Neural cell (in vitro differentiated cells): ENCODE measurements at regions not wholly inside any gene's neighbourhood (a gene's known extent, or its start where the extent isn't known, plus 50 kb on each side); places are given as distances from the start of the nearest gene placed in this dataset.

Source experiments
- H2AFZ ChIP-seq: fragments of 200-600, 300-800 bp; sonication (generic), shearing (Covaris generic); 2 replicates; pipeline ENCODE4 v1.6.0; 2014; ENCODE audit warnings: low read depth, mild to moderate bottlenecking, antibody characterized with exemption, low read length, moderate library complexity
- H3F3A ChIP-seq: fragments of 200-600 bp; shearing (Covaris generic); 2 replicates; pipeline ENCODE4 v1.6.1; 2016; ENCODE audit warnings: mild to moderate bottlenecking, moderate library complexity, mixed read lengths, antibody characterized with exemption, low read length; ENCODE audit not compliant: insufficient read depth, poor library complexity, severe bottlenecking
- H3K27ac ChIP-seq: fragments of 200-600, 300-800 bp; sonication (generic), shearing (Covaris generic); 2 replicates; pipeline ENCODE4 v1.5.1; 2014; ENCODE audit warnings: mild to moderate bottlenecking, low read length, moderate library complexity
- H3K27me3 ChIP-seq: fragments of 300-800, 200-600 bp; sonication (generic), shearing (Covaris generic); 2 replicates; pipeline ENCODE4 v1.6.0; 2014; ENCODE audit warnings: mild to moderate bottlenecking, low read depth, low read length, moderate library complexity; ENCODE audit not compliant: insufficient read depth
- H3K36me3 ChIP-seq: fragments of 300-800, 200-600 bp; sonication (generic), shearing (Covaris generic); 2 replicates; pipeline ENCODE4 v1.5.1; 2014; ENCODE audit warnings: mild to moderate bottlenecking, antibody characterized with exemption, low read length, moderate library complexity; ENCODE audit not compliant: insufficient read depth
- H3K4me2 ChIP-seq: fragments of 300-800, 200-600 bp; sonication (generic), shearing (Covaris generic); 2 replicates; pipeline ENCODE4 v1.6.0; 2014; ENCODE audit warnings: mild to moderate bottlenecking, low read length
- H3K4me3 ChIP-seq: fragments of 300-800, 200-600 bp; sonication (generic), shearing (Covaris generic); 2 replicates; pipeline ENCODE4 v1.5.1; 2014; ENCODE audit warnings: mild to moderate bottlenecking, low read length, moderate library complexity
- H3K79me2 ChIP-seq: fragments of 200-600 bp; shearing (Covaris generic); replicated peaks from 2 replicates; pipeline ENCODE4 v1.6.0; 2014; ENCODE audit warnings: mild to moderate bottlenecking, low read length, moderate library complexity; ENCODE audit not compliant: insufficient read depth
- H3K9ac ChIP-seq: fragments of 300-800, 200-600 bp; sonication (generic), shearing (Covaris generic); 2 replicates; pipeline ENCODE4 v1.6.1; 2016; ENCODE audit warnings: mild to moderate bottlenecking, low read length, mixed read lengths
- H3K9me2 ChIP-seq: fragments of 200-600 bp; shearing (Covaris generic); 2 replicates; pipeline ENCODE4 v1.6.1; 2016; ENCODE audit warnings: mild to moderate bottlenecking, low read length, mixed read lengths; ENCODE audit not compliant: insufficient read depth
- H3K9me3 ChIP-seq: fragments of 200-600, 300-800 bp; sonication (generic), shearing (Covaris generic); 2 replicates; pipeline ENCODE4 v1.6.1; 2016; ENCODE audit warnings: mild to moderate bottlenecking, mixed run types, low read length, moderate library complexity, mixed read lengths
- H4K20me1 ChIP-seq: fragments of 200-600 bp; shearing (Covaris generic); 2 replicates; pipeline ENCODE4 v1.6.1; 2016; ENCODE audit warnings: mild to moderate bottlenecking, mixed run types; ENCODE audit not compliant: insufficient read depth
- CTCF ChIP-seq: fragments of 450-650 bp; IDR thresholded peaks from 2 replicates; pipeline ENCODE4 v1.5.1; 2014; ENCODE audit warnings: antibody characterized with exemption, mild to moderate bottlenecking, moderate library complexity; ENCODE audit not compliant: poor library complexity, severe bottlenecking
- EP300 ChIP-seq: fragments of 450-650 bp; conservative IDR thresholded peaks from 2 replicates; pipeline ENCODE4 v1.6.1; 2014; ENCODE audit warnings: antibody characterized with exemption, mild to moderate bottlenecking, moderate library complexity; ENCODE audit not compliant: poor library complexity, severe bottlenecking
- EZH2 ChIP-seq: fragments of 200-600, 300-800 bp; shearing (Covaris generic), sonication (generic); IDR thresholded peaks from 2 replicates; pipeline ENCODE4 v1.6.1; 2014; ENCODE audit warnings: antibody characterized with exemption, low read length, borderline replicate concordance, mild to moderate bottlenecking; ENCODE audit not compliant: insufficient read depth, poor library complexity, severe bottlenecking
- MXI1 ChIP-seq: fragments of 450-650 bp; conservative IDR thresholded peaks from 2 replicates; pipeline ENCODE4 v1.6.1; 2014; ENCODE audit warnings: antibody characterized with exemption, mild to moderate bottlenecking; ENCODE audit not compliant: poor library complexity, severe bottlenecking
- POLR2AphosphoS5 ChIP-seq: IDR thresholded peaks from 2 replicates; pipeline ENCODE4 v1.6.1; 2012
- RAD21 ChIP-seq: fragments of 450-650 bp; conservative IDR thresholded peaks from 2 replicates; pipeline ENCODE4 v1.6.1; 2014; ENCODE audit warnings: antibody characterized with exemption, mild to moderate bottlenecking, moderate library complexity
- REST ChIP-seq: IDR thresholded peaks from 2 replicates; pipeline ENCODE4 v1.6.1; 2012; ENCODE audit warnings: borderline replicate concordance
- SMC3 ChIP-seq: fragments of 450-650 bp; conservative IDR thresholded peaks from 2 replicates; pipeline ENCODE4 v1.6.1; 2014; ENCODE audit warnings: antibody characterized with exemption, mild to moderate bottlenecking, moderate library complexity; ENCODE audit not compliant: poor library complexity
- TAF1 ChIP-seq: IDR thresholded peaks from 2 replicates; pipeline ENCODE4 v1.6.1; 2012; ENCODE audit warnings: low read depth

GRCh38 chr4:162684371-162684700 lies 482.4 kb downstream of the NAF1 start:
- Histone ChIP-seq H3K27me3 (no peaks in the 10 kb centered on the region), H3F3A (no peaks in the 10 kb centered on the region), H3K27ac (no peak overlapping the region), H3K9me2 (no peaks in the 10 kb centered on the region), H3K9ac (no peak overlapping the region), H3K9me3 (no peaks in the 10 kb centered on the region), H4K20me1 (no peaks in the 10 kb centered on the region), H2AFZ (no peak overlapping the region), H3K4me3 (no peak overlapping the region), H3K4me2 (no peak overlapping the region), H3K79me2 (no peaks in the 10 kb centered on the region), H3K36me3 (no peaks in the 10 kb centered on the region)
- TF ChIP-seq EP300 (no peak), EZH2 (no peak), REST (no peak), POLR2AphosphoS5 (no peak), SMC3 (no peak)

GRCh38 chr4:162683659-162684370 lies 482.9 kb downstream of the NAF1 start:
- Histone ChIP-seq H3K4me2 (no peak overlapping the region), H3K9me3 (no peaks in the 10 kb centered on the region), H3K36me3 (no peaks in the 10 kb centered on the region), H3K4me3 (no peak overlapping the region), H4K20me1 (no peaks in the 10 kb centered on the region), H3K9ac (no peak overlapping the region), H3K79me2 (no peaks in the 10 kb centered on the region), H3F3A (no peaks in the 10 kb centered on the region), H3K27me3 (no peaks in the 10 kb centered on the region), H2AFZ (no peak overlapping the region), H3K27ac (no peak overlapping the region), H3K9me2 (no peaks in the 10 kb centered on the region)
- TF ChIP-seq POLR2AphosphoS5: no peak

- TF ChIP-seq EZH2: no peak
- no peak for TF ChIP-seq SMC3
- TF ChIP-seq EP300: no peak
- TF ChIP-seq RAD21: no peak
- no peak for TF ChIP-seq TAF1
- no peak for TF ChIP-seq CTCF
- no peak for TF ChIP-seq MXI1
- no peak for TF ChIP-seq POLR2AphosphoS5
- TF ChIP-seq REST: no peak
- Histone ChIP-seq H3K27me3 (no peaks in the 10 kb centered on the region), H3K9ac (no peak overlapping the region), H3K4me3 (no peak overlapping the region), H2AFZ (no peak overlapping the region), H3F3A (no peaks in the 10 kb centered on the region), H3K27ac (no peak overlapping the region), H3K9me3 (peaks cover 4% of the 10 kb centered on the region), H3K4me2 (no peak overlapping the region), H4K20me1 (no peaks in the 10 kb centered on the region), H3K36me3 (no peaks in the 10 kb centered on the region), H3K79me2 (no peaks in the 10 kb centered on the region), H3K9me2 (no peaks in the 10 kb centered on the region)
These were observed 484.0 kb downstream of the NAF1 start for GRCh38 chr4:162682651-162683050.
